IMR-90 (cell line): ENCODE measurements at regions not wholly inside any gene's neighbourhood (a gene's known extent, or its start where the extent isn't known, plus 50 kb on each side); places are given as distances from the start of the nearest gene placed in this dataset.

Experiments used
- ATAC-seq: fragments of 200-7000 bp; cut with Tn5 transposase; 2 replicates; pipeline ENCODE4 v1.9.1; 2020; ENCODE audit warnings: low read depth, mild to moderate bottlenecking, moderate library complexity
- BruUV-seq: library from RNA; stranded (reverse); fragments of 400-500 nt; replicated peaks from 2 replicates; lab custom pipeline; 2021; lab: Mats Ljungman, UMichigan
- CTCF ChIA-PET: fragments of 300-600 bp; formaldehyde crosslinking; extraction: SDS; loops from one replicate; lab custom pipeline; 2021; ENCODE audit warnings: antibody characterized with exemption; lab: Yijun Ruan, JAX
- POLR2A ChIA-PET: fragments of 300-600 bp; sonication (Branson Sonifier 250); formaldehyde crosslinking; loops from one replicate; lab custom pipeline; 2022; ENCODE audit warnings: antibody characterized with exemption; ENCODE audit not compliant: unreplicated experiment; lab: Charles Lee
- DNase-seq: peaks from one replicate; pipeline ENCODE4 v3.0.0; 2013
- H2AFZ ChIP-seq: replicated peaks from 2 replicates; pipeline ENCODE3; 2013; ENCODE audit warnings: low read length, mild to moderate bottlenecking; ENCODE audit not compliant: poor library complexity
- H2AK5ac ChIP-seq: 2 replicates; pipeline ENCODE4 v1.6.1; 2013; ENCODE audit warnings: low read depth, low read length, inconsistent platforms
- H2AK9ac ChIP-seq: replicated peaks from 2 replicates; pipeline ENCODE3; 2013; ENCODE audit warnings: mild to moderate bottlenecking, low read depth, low read length, moderate library complexity; ENCODE audit not compliant: poor library complexity
- H2BK120ac ChIP-seq: 2 replicates; pipeline ENCODE4 v1.6.1; 2013; ENCODE audit warnings: low read depth, low read length, inconsistent platforms
- H2BK15ac ChIP-seq: 3 replicates; pipeline ENCODE4 v1.6.1; 2013; ENCODE audit warnings: low read depth, low read length, inconsistent platforms
- H2BK20ac ChIP-seq: 2 replicates; pipeline ENCODE4 v1.6.1; 2013; ENCODE audit warnings: low read depth, mild to moderate bottlenecking, inconsistent platforms, low read length, moderate library complexity
- H2BK5ac ChIP-seq: 2 replicates; pipeline ENCODE4 v1.6.1; 2013; ENCODE audit warnings: mild to moderate bottlenecking, low read depth, low read length, inconsistent platforms; ENCODE audit not compliant: poor library complexity, severe bottlenecking
- H3K14ac ChIP-seq: replicated peaks from 2 replicates; pipeline ENCODE4 v1.6.1; 2013; ENCODE audit warnings: low read depth, low read length, inconsistent platforms
- H3K18ac ChIP-seq: 2 replicates; pipeline ENCODE4 v1.6.1; 2013; ENCODE audit warnings: low read depth, low read length, control low read depth
- H3K23ac ChIP-seq: 2 replicates; pipeline ENCODE4 v1.6.1; 2013; ENCODE audit warnings: low read depth, low read length, inconsistent platforms
- H3K27ac ChIP-seq: 2 replicates; pipeline ENCODE4 v1.5.1; 2013; ENCODE audit warnings: mild to moderate bottlenecking, control low read depth, low read length; ENCODE audit not compliant: insufficient read depth
- H3K27me3 ChIP-seq: 2 replicates; pipeline ENCODE4 v1.6.1; 2013; ENCODE audit warnings: low read length; ENCODE audit not compliant: control insufficient read depth, insufficient read depth
- H3K36me3 ChIP-seq: 2 replicates; pipeline ENCODE4 v1.6.1; 2013; ENCODE audit warnings: low read length, mixed read lengths; ENCODE audit not compliant: control insufficient read depth, insufficient read depth
- H3K4ac ChIP-seq: 2 replicates; pipeline ENCODE4 v1.6.1; 2013; ENCODE audit warnings: low read depth, low read length, inconsistent platforms
- H3K4me1 ChIP-seq: 2 replicates; pipeline ENCODE4 v1.6.1; 2013; ENCODE audit warnings: low read length, mixed read lengths; ENCODE audit not compliant: control insufficient read depth, insufficient read depth
- H3K4me2 ChIP-seq: 2 replicates; pipeline ENCODE4 v1.6.1; 2013; ENCODE audit warnings: low read depth, mild to moderate bottlenecking, control low read depth, low read length, moderate library complexity
- H3K4me3 ChIP-seq: 2 replicates; pipeline ENCODE4 v1.5.1; 2013; ENCODE audit warnings: low read depth, mild to moderate bottlenecking, control low read depth, low read length, moderate library complexity; ENCODE audit not compliant: insufficient read depth
- H3K56ac ChIP-seq: 2 replicates; pipeline ENCODE4 v1.6.1; 2013; ENCODE audit warnings: low read length, inconsistent platforms; ENCODE audit not compliant: insufficient read depth; ENCODE audit errors: extremely low read depth
- H3K79me1 ChIP-seq, 2 experiments: 2 replicates each; pipeline ENCODE4 v1.6.1; 2013; ENCODE audit warnings: low read length in 2 of 2, inconsistent platforms in 1 of 2, low read depth in 1 of 2
- H3K9ac ChIP-seq: 2 replicates; pipeline ENCODE4 v1.6.1; 2013; ENCODE audit warnings: low read depth, low read length, control low read depth
- H3K9me1 ChIP-seq: 2 replicates; pipeline ENCODE4 v1.6.1; 2013; ENCODE audit warnings: low read length, inconsistent platforms; ENCODE audit not compliant: insufficient read depth
- H3K9me3 ChIP-seq: 2 replicates; pipeline ENCODE4 v1.6.1; 2013; ENCODE audit warnings: low read length; ENCODE audit not compliant: control insufficient read depth, insufficient read depth
- H4K20me1 ChIP-seq: 2 replicates; pipeline ENCODE4 v1.6.1; 2013; ENCODE audit warnings: low read length, inconsistent platforms; ENCODE audit not compliant: insufficient read depth
- H4K5ac ChIP-seq: 2 replicates; pipeline ENCODE4 v1.6.1; 2013; ENCODE audit warnings: mild to moderate bottlenecking, low read depth, low read length, control low read depth
- H4K8ac ChIP-seq, 2 experiments: 2 replicates each; pipeline ENCODE4 v1.6.1; 2013; ENCODE audit warnings: low read depth in 2 of 2, low read length in 2 of 2, control low read depth in 1 of 2, inconsistent platforms in 1 of 2
- H4K91ac ChIP-seq: 2 replicates; pipeline ENCODE4 v1.6.1; 2013; ENCODE audit warnings: low read depth, low read length, inconsistent platforms; ENCODE audit not compliant: insufficient read depth
- BHLHE40 ChIP-seq: fragments of 150-350 bp; IDR thresholded peaks from 2 replicates; pipeline ENCODE4 v1.6.1; 2016; ENCODE audit warnings: mild to moderate bottlenecking, low read depth, low read length
- CEBPB ChIP-seq: IDR thresholded peaks from 2 replicates; pipeline ENCODE4 v1.6.1; 2012; ENCODE audit warnings: low read depth, low read length, improper control_type of control experiment
- CHD1 ChIP-seq: IDR thresholded peaks from 2 replicates; pipeline ENCODE4 v1.6.1; 2012; ENCODE audit warnings: low read depth, low read length, improper control_type of control experiment
- FOS ChIP-seq: fragments of 150-350 bp; IDR thresholded peaks from 2 replicates; pipeline ENCODE4 v1.6.1; 2016; ENCODE audit warnings: low read depth, low read length
- MAFK ChIP-seq: IDR thresholded peaks from 2 replicates; pipeline ENCODE4 v1.6.1; 2012; ENCODE audit warnings: low read depth, low read length, improper control_type of control experiment
- MAZ ChIP-seq: IDR thresholded peaks from 2 replicates; pipeline ENCODE4 v1.6.1; 2012; ENCODE audit warnings: low read depth, mild to moderate bottlenecking, low read length, improper control_type of control experiment, moderate library complexity, borderline replicate concordance
- MXI1 ChIP-seq: IDR thresholded peaks from 2 replicates; pipeline ENCODE4 v1.6.1; 2012; ENCODE audit warnings: low read depth, mild to moderate bottlenecking, low read length, moderate library complexity, borderline replicate concordance
- NFE2L2 ChIP-seq: fragments of 150-350 bp; IDR thresholded peaks from 2 replicates; pipeline ENCODE4 v1.6.1; 2016; ENCODE audit warnings: low read depth, mild to moderate bottlenecking, low read length
- POLR2A ChIP-seq: IDR thresholded peaks from 2 replicates; pipeline ENCODE4 v1.6.1; 2012; ENCODE audit warnings: mild to moderate bottlenecking, low read depth, low read length
- RAD21 ChIP-seq: IDR thresholded peaks from 2 replicates; pipeline ENCODE4 v1.6.1; 2012; ENCODE audit warnings: low read length, improper control_type of control experiment
- RCOR1 ChIP-seq: IDR thresholded peaks from 2 replicates; pipeline ENCODE4 v1.6.1; 2012; ENCODE audit warnings: mild to moderate bottlenecking, low read length, improper control_type of control experiment; ENCODE audit not compliant: insufficient replicate concordance
- RFX5 ChIP-seq: IDR thresholded peaks from 2 replicates; pipeline ENCODE4 v1.8.0; 2012; ENCODE audit warnings: low read depth, mild to moderate bottlenecking, low read length, moderate library complexity
- SMC3 ChIP-seq: fragments of 150-350 bp; IDR thresholded peaks from 2 replicates; pipeline ENCODE4 v1.6.1; 2016; ENCODE audit warnings: low read depth, mild to moderate bottlenecking, antibody characterized with exemption, low read length, moderate library complexity
- dilution Hi-C: fragments of 300-500 bp; cut with HindIII; formaldehyde crosslinking; loops from one replicate; pipeline ENCODE4 v1.14.3; 2018; ENCODE audit warnings: low sequenced_read_pairs; ENCODE audit not compliant: unreplicated experiment
- in situ Hi-C: fragments of 300-500 bp; cut with MboI; formaldehyde crosslinking; loops from 3 replicates; pipeline ENCODE4 v1.14.3; 2019; ENCODE audit warnings: low sequenced_read_pairs, inconsistent platforms, mixed read lengths
- intact Hi-C: fragments of 100-400 bp; cut with micrococcal nuclease; formaldehyde crosslinking; loops from 2 replicates; pipeline ENCODE4 v1.10.0; 2022
- TF ChIP-seq, protein P1 (sequence below): conservative IDR thresholded peaks from 2 replicates; pipeline ENCODE4 v1.5.1; 2012; ENCODE audit warnings: mild to moderate bottlenecking, low read depth, low read length, improper control_type of control experiment
- TF ChIP-seq, protein P2 (sequence below): fragments of 150-350 bp; IDR thresholded peaks from 2 replicates; pipeline ENCODE4 v1.6.1; 2017; ENCODE audit warnings: mild to moderate bottlenecking, antibody characterized with exemption, low read length, low read depth
- TF ChIP-seq, protein P3 (sequence below): fragments of 150-350 bp; IDR thresholded peaks from 2 replicates; pipeline ENCODE4 v1.6.1; 2016; ENCODE audit warnings: low read depth, mild to moderate bottlenecking, low read length, moderate library complexity, borderline replicate concordance

DNA sequence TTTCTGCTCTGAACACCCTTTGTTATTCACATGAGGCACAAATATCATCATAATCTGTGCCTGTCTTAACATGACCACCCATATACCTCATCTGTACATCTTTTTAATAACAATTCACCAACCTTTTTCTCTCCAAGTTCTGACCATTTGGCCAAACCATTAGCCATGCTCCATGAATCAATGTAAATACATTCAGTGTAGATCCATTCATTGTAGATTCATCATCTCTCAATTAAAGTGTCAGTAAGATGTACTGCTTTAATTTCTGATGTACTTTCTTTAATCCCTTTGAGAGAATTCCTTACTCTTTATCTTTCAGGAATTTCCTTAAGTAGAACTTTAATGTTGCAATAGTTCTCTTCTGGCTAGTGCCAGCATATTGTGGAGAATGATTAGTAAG lies 126.2 kb upstream of the LRRC7 start:
- ChIA-PET POLR2A (no interaction called here), CTCF (no interaction called here)
- H3K9me1 ChIP-seq = no peaks in the 10 kb centered on the region
- no peak for TF ChIP-seq RFX5
- TF ChIP-seq RAD21 = no peak
- TF ChIP-seq, protein P1, sequence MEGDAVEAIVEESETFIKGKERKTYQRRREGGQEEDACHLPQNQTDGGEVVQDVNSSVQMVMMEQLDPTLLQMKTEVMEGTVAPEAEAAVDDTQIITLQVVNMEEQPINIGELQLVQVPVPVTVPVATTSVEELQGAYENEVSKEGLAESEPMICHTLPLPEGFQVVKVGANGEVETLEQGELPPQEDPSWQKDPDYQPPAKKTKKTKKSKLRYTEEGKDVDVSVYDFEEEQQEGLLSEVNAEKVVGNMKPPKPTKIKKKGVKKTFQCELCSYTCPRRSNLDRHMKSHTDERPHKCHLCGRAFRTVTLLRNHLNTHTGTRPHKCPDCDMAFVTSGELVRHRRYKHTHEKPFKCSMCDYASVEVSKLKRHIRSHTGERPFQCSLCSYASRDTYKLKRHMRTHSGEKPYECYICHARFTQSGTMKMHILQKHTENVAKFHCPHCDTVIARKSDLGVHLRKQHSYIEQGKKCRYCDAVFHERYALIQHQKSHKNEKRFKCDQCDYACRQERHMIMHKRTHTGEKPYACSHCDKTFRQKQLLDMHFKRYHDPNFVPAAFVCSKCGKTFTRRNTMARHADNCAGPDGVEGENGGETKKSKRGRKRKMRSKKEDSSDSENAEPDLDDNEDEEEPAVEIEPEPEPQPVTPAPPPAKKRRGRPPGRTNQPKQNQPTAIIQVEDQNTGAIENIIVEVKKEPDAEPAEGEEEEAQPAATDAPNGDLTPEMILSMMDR = no peak
- TF ChIP-seq BHLHE40 = no peak
- no peak for TF ChIP-seq SMC3
- TF ChIP-seq NFE2L2 = no peak
- no peak for TF ChIP-seq FOS
- TF ChIP-seq MAFK = no peak
- no peak for TF ChIP-seq MAZ
- TF ChIP-seq CHD1 = no peak
- TF ChIP-seq, protein P2, sequence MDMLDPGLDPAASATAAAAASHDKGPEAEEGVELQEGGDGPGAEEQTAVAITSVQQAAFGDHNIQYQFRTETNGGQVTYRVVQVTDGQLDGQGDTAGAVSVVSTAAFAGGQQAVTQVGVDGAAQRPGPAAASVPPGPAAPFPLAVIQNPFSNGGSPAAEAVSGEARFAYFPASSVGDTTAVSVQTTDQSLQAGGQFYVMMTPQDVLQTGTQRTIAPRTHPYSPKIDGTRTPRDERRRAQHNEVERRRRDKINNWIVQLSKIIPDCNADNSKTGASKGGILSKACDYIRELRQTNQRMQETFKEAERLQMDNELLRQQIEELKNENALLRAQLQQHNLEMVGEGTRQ = no peak
- no peak for TF ChIP-seq CEBPB
- no peak for TF ChIP-seq RCOR1
- TF ChIP-seq, protein P3, sequence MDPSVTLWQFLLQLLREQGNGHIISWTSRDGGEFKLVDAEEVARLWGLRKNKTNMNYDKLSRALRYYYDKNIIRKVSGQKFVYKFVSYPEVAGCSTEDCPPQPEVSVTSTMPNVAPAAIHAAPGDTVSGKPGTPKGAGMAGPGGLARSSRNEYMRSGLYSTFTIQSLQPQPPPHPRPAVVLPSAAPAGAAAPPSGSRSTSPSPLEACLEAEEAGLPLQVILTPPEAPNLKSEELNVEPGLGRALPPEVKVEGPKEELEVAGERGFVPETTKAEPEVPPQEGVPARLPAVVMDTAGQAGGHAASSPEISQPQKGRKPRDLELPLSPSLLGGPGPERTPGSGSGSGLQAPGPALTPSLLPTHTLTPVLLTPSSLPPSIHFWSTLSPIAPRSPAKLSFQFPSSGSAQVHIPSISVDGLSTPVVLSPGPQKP = no peak
- no peak for TF ChIP-seq MXI1
- no peak for TF ChIP-seq POLR2A
- no TSS peak for BruUV-seq
- no peak overlapping the region for H4K8ac ChIP-seq
- no peak overlapping the region for H3K9ac ChIP-seq
- H3K4me2 ChIP-seq = no peak overlapping the region
- no peak overlapping the region for H4K91ac ChIP-seq
- no peak overlapping the region for H3K4me3 ChIP-seq
- H2AK5ac ChIP-seq = no peak overlapping the region
- H4K20me1 ChIP-seq = no peaks in the 10 kb centered on the region
- H3K4me1 ChIP-seq = no peaks in the 10 kb centered on the region
- H3K4ac ChIP-seq = no peak overlapping the region
- H2BK120ac ChIP-seq = no peak overlapping the region
- no peaks in the 10 kb centered on the region for H3K79me1 ChIP-seq
- no peak overlapping the region for H3K14ac ChIP-seq
- no peak overlapping the region for H2BK5ac ChIP-seq
- H4K5ac ChIP-seq = no peak overlapping the region
- H3K27ac ChIP-seq = no peak overlapping the region
- no peaks in the 10 kb centered on the region for H3K9me3 ChIP-seq
- no peaks in the 10 kb centered on the region for H3K27me3 ChIP-seq
- H3K56ac ChIP-seq = no peak overlapping the region
- in situ Hi-C loops = no loop called here
- no peak for DNase-seq
- H3K23ac ChIP-seq = no peak overlapping the region
- no peak overlapping the region for H2BK15ac ChIP-seq
- no peak overlapping the region for H2BK20ac ChIP-seq
- H3K36me3 ChIP-seq = no peaks in the 10 kb centered on the region
- no peak for ATAC-seq
- dilution Hi-C loops = no loop called here
- intact Hi-C loops = no loop called here
- no peak overlapping the region for H2AK9ac ChIP-seq
- H3K18ac ChIP-seq = no peak overlapping the region
- H2AFZ ChIP-seq = no peak overlapping the region
